ENCODE measurements at regions not wholly inside any gene's neighbourhood (a gene's known extent, or its start where the extent isn't known, plus 50 kb on each side); places are given as distances from the start of the nearest gene placed in this dataset.

DNA sequence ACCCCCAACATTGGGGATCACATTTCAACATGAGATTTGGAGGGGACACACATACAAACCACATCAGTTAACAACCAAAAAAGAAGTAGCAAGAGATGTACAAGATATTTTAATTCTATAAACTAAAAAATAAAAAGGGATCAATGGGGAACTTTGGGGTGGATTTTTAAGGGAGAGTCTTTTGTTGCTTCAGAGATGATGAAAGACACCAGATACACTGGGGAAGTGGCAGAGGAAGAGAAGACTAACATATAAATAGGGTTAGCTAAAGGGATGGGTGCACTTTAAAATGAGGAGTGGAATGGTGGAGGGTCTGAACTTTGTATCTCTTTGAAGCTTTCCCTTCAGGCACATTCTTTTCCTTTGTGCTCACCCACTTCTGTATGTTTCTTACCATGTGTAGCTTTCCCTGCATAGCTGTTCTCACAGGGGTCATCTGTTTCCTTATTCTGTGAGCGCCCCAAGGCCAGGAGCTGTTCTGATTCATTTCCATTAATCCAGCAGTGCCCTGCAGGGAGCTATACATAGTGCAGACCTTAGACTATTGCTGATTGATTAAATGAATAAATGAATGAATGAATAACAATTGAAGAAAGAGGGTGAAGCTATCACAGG is 531.6 kb upstream of the KLF4 start:
- no peak overlapping the region for H3K27ac ChIP-seq (ENCODE audit: low read depth, low read length)
- no peaks in the 10 kb centered on the region for H3K9me3 ChIP-seq (ENCODE audit: control insufficient read depth, insufficient read depth, low read length)
- no peaks in the 10 kb centered on the region for H4K20me1 ChIP-seq (ENCODE audit: control insufficient read depth, insufficient read depth, low read depth, low read length)
- no peaks in the 10 kb centered on the region for H3K27me3 ChIP-seq (ENCODE audit: control insufficient read depth, low read length)
- H3K4me3 ChIP-seq (ENCODE audit: low read length) = no peak overlapping the region
- H3K36me3 ChIP-seq (ENCODE audit: control insufficient read depth, low read length) = no peaks in the 10 kb centered on the region
- no peaks in the 10 kb centered on the region for H3K4me1 ChIP-seq (ENCODE audit: control insufficient read depth, low read length)
- H3K9me2 ChIP-seq (replicated peaks; ENCODE audit: control insufficient read depth, low read length) = no peaks in the 10 kb centered on the region
- TF ChIP-seq EZH2phosphoT487 (IDR thresholded peaks at IDR 0.05; ENCODE audit: borderline replicate concordance, low read length) (no peak), CTCF (IDR thresholded peaks at IDR 0.05; ENCODE audit: low read depth, low read length, poor library complexity, severe bottlenecking) (no peak)
- no peak overlapping the region for H3K4me2 ChIP-seq (ENCODE audit: low read length)
- H3K79me2 ChIP-seq (ENCODE audit: control insufficient read depth, low read length) = no peaks in the 10 kb centered on the region
- H3F3A ChIP-seq (ENCODE audit: control insufficient read depth, insufficient read depth) = no peaks in the 10 kb centered on the region

DNA sequence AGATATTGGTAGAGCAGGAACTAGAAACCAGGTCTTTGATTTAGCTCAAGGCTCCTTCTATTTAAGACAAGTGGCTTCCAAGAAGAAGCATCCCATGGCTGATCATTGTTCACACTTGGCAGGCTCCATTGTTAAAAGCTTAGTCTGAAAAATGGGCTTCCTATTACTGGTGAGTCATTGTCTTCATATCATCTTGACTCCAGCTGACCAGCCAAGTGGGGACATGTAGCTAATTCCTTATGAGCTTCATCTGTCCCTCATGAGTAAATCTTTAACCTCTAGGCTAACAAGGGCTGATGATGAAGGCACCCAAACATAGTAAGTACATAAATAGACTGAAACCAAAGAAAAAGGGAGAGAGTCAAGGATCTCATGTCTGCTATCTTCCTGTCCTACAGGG is 530.3 kb upstream of the KLF4 start:
- H4K20me1 ChIP-seq (ENCODE audit: control insufficient read depth, insufficient read depth, low read depth, low read length) = no peaks in the 10 kb centered on the region
- TF ChIP-seq CTCF (IDR thresholded peaks at IDR 0.05; ENCODE audit: low read depth, low read length, poor library complexity, severe bottlenecking) = no peak
- H3F3A ChIP-seq (ENCODE audit: control insufficient read depth, insufficient read depth) = no peaks in the 10 kb centered on the region
- H3K79me2 ChIP-seq (ENCODE audit: control insufficient read depth, low read length) = no peaks in the 10 kb centered on the region
- no peaks in the 10 kb centered on the region for H3K27me3 ChIP-seq (ENCODE audit: control insufficient read depth, low read length)
- H3K4me3 ChIP-seq (ENCODE audit: low read length) = no peak overlapping the region
- no peaks in the 10 kb centered on the region for H3K9me3 ChIP-seq (ENCODE audit: control insufficient read depth, insufficient read depth, low read length)
- no peak overlapping the region for H3K27ac ChIP-seq (ENCODE audit: low read depth, low read length)
- H3K36me3 ChIP-seq (ENCODE audit: control insufficient read depth, low read length) = no peaks in the 10 kb centered on the region
- H3K9me2 ChIP-seq (replicated peaks; ENCODE audit: control insufficient read depth, low read length) = no peaks in the 10 kb centered on the region
- H3K4me1 ChIP-seq (ENCODE audit: control insufficient read depth, low read length) = no peaks in the 10 kb centered on the region
- H3K4me2 ChIP-seq (ENCODE audit: low read length) = no peak overlapping the region

DNA sequence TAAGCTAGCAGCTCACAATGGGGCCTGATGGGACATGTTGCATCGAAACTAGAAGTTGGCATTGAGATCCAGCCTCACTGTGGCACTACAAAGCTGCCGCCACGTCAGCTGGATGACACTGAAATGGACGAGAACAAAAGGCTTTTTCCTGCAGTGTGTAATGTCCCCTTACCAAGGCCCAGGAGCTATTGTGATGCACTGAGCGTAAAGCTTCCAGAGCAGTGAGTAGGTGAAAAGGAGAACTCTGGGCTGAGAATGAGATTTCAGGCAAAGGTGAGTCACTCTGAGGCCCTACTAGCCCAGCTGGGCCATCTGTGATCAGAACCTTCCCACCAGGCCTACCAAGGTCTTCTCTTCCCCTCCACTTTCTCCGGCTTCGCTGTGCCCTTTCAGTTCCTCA is 528.1 kb upstream of the KLF4 start:
- Histone ChIP-seq H3K4me1 (ENCODE audit: control insufficient read depth, low read length) (no peaks in the 10 kb centered on the region), H3K79me2 (ENCODE audit: control insufficient read depth, low read length) (no peaks in the 10 kb centered on the region), H3K4me3 (ENCODE audit: low read length) (no peak overlapping the region), H4K20me1 (ENCODE audit: control insufficient read depth, insufficient read depth, low read depth, low read length) (no peaks in the 10 kb centered on the region), H3K27ac (ENCODE audit: low read depth, low read length) (no peak overlapping the region), H3K36me3 (ENCODE audit: control insufficient read depth, low read length) (no peaks in the 10 kb centered on the region), H3K9me2 (replicated peaks; ENCODE audit: control insufficient read depth, low read length) (no peaks in the 10 kb centered on the region), H3K4me2 (ENCODE audit: low read length) (no peak overlapping the region), H3F3A (ENCODE audit: control insufficient read depth, insufficient read depth) (no peaks in the 10 kb centered on the region), H3K27me3 (ENCODE audit: control insufficient read depth, low read length) (no peaks in the 10 kb centered on the region), H3K9me3 (ENCODE audit: control insufficient read depth, insufficient read depth, low read length) (no peaks in the 10 kb centered on the region)
- no peak for TF ChIP-seq CTCF (IDR thresholded peaks at IDR 0.05; ENCODE audit: low read depth, low read length, poor library complexity, severe bottlenecking)
- no peak for TF ChIP-seq EZH2phosphoT487 (IDR thresholded peaks at IDR 0.05; ENCODE audit: borderline replicate concordance, low read length)
